ENCODE measurements at regions not wholly inside any gene's neighbourhood (a gene's known extent, or its start where the extent isn't known, plus 50 kb on each side); places are given as distances from the start of the nearest gene placed in this dataset.

- no peak for DNase-seq
Observed at GRCh38 chr7:106606120-106606519, 54.8 kb downstream of the CCDC71L start.

- DNase-seq = no peak
Observed at GRCh38 chr7:106604971-106605370, 56.0 kb downstream of the CCDC71L start.

- no peak for DNase-seq
Observed at GRCh38 chr7:106604303-106604924, 56.5 kb downstream of the CCDC71L start.

- no peak for DNase-seq
Observed at GRCh38 chr7:106603346-106603745, 57.6 kb downstream of the CCDC71L start.

DNA sequence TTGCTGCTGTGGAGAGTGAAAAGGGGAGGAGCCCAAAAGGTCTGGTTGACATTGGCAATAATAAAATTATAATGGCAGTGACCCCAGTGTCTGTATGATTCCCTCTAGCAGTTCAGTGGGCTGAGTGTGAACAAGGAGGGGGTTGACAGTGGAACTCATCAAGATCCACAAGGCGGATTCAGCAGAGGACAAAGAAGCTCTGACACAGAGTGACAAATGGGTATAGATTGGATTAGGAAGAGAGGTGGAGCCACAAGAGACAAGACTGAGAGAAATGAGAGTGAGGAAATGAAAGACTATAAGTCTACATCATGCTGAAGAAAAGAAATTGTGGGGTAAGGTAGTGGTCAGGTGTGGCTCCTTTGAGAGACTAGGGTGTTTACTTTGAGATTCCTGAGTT, 58.9 kb downstream of the CCDC71L start:
- no peak for DNase-seq

DNA sequence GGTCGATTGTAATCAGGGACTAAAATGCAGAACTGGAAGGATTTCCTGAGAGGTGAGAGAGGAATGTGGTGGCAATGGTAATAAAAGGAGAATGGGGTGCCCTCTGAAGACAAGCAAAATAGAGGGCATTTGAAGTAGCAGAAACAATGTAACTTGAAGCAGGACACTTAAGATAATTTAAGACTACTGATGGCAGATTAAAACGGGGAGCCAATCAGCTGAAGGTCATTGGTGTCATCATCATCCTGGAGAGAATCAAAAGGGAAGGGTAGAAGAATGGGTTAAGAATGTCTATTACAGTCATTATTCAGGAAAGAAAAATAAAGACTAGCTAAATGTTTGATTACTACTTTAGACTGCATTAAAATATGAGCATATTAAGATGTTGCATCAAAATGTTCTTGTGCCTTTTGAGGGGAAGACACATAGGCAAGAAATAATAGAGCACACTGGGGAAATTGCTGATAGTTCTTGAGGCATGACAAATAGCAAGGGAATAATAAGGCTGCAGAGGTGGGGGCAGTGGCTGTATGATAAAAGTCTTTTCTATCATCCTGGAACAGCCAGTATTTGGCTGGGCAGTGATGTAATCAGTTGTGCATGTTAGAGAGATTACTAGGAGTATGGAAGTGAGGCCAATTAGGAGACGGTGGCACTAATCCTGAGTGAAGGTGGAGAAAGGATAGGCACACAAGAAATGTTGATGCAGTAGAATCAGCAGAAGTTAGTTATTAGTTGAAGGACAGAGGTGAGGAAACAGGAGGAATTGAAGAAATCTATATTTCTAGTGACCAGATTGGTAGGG, 60.2 kb downstream of the CCDC71L start:
- DNase-seq = no peak

DNA sequence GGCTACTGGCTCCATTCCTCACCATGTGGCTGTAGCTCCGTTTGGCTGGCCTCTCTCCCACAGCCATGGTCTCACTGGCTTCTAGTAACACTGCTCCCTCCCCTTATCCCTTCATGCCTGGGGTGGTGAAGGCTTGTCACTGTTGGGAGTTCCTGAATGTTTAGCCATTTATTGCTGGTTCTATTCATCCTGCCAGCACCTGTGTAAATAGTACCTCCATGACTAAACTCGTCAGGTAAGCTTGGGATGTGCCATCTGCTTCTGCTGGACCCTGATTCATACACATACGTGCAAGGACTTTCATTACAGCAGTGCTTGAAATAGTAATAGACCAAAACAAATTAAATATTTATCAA, 61.6 kb downstream of the CCDC71L start:
- DNase-seq = no peak

DNA sequence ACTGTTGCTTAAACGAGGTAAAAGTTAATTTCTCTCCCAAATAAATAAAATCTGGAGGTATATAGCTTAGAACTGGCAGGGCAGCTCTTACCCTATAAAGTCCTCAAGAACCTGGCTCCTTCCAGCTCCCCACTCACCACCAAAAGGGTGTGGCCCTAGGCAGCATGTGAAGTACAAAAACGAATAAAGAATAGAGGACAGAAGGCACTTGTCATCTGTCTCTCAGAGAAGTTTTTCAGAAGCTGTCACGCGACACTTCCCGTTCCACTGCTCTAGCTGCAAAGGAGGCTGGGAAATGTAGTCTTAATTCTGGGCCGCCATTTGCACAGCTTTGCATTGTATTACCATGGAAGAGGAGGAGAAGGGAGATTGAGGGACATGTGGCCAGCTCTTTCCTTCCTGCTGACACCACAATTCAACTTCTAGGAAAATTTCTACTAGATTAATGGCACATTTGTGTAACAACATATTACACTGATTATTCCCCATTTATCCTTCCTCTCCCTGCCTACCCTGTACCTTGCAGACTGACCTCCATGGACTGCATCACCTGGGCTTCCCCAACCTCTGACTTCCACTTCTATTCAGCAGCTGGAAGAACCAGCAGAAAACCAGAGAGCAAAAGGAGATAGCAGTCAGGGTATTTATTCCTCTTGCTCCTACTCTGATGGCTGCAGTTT, 62.2 kb downstream of the CCDC71L start:
- DNase-seq = peak; percentile 70

DNA sequence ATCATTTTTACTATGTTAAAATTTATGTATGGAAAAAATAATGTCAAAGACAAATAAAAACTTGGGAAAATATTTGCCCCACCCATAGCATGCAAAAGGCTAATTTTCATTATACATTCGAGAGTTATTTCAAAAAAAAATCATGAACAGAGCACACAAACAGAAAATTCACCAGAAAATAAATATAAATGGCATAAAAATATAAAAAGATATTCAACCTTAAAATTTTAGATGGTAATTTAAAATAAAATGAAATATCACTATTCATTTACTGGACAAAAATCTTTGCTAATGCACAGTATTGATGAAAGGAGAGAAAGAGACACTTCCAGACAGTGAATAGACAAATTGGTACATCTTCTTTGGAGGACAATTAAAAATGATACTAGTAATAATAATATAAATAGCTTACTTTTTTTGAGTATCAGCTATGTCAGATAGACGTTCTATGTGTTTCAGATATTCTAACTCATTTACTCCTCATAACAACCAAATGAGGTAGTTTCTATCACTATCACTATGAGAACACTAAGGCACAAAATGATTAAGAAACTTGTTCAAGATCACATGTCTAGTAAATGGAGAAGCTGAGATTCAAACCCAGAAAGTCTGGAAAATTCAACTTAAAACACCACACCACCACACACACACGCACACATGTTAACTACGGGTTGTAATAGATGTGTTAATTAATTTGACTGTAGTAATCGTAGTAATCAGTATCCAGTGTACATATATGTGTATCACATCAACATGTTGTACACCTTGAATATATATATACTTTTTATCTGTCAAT, 63.0 kb downstream of the CCDC71L start:
- no peak for DNase-seq

DNA sequence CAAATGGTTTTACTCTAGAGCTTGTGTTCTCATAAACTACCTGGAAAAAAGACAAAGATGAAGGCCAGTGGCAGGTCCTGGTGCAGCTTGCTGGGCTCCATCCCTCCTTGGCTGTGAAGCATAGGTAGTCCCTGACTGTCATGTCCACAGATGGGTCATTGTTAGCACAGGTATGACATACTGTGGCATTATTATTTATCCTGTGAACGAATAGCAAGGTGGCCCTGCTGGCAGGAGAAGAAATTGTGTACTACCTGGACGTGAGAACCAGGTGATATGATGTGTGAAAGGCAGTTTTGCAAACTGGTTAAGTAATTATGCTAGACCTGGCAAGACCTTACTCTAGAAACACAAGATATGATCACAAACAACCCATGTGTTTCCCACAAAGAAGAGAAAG, 63.9 kb downstream of the CCDC71L start:
- DNase-seq = no peak

- DNase-seq = no peak
Observed at GRCh38 chr7:106595922-106596321, 65.0 kb downstream of the CCDC71L start.

- no peak for DNase-seq
Observed at GRCh38 chr7:106593028-106593417, 67.9 kb downstream of the CCDC71L start.

DNA sequence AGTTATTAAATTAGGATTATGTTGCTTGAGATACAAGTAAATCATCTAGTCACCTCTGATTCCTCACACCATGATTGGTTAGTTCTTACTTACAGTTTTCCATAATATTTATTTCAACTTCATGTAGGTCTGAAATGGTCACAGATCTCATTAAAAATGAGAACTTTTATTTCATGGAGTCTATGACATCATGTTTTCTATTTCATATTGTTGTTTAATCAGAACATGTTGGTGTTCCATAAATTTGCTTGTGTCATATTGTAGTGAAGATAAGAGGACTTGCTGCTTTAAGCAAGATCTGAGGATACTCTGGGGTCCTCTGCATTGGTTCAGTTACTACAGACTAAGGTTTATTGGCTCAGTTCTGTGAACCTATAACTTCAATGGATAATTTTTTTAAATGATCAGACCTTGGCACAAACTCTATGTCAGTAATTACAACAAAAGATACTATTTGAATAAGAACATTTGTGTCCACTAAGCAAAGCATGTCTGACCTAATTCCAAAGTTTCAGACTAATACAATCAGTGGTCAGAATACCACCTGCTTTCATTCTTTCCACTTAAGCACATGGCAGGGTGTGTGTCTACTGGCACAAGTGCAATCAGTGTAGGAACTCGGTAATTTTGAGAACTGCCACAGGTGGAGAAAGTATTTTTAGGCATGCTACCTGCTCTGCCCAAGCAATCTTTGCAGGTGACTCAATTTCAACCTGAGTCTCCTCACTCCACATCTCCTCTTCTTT, 68.5 kb downstream of the CCDC71L start:
- no peak for DNase-seq

DNA sequence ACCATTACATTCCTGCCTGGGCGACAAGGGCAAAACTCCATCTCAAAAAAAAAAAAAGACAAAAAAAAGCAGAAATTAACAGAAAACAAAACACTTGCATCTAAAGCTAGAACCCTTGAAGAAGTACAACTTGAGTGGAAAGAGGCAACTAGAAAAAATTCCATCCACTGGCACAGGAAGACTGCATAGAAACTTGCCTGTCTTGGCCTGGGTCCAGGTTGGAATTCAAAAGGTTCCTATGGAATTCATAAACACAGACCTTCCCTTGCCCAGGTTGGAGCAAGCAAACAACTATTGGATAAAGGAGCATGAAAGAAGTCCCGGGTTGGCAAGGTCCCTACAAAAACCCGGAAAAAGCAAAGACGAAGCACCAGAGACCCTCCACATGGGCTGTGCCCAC, 69.8 kb downstream of the CCDC71L start:
- no peak for DNase-seq

DNA sequence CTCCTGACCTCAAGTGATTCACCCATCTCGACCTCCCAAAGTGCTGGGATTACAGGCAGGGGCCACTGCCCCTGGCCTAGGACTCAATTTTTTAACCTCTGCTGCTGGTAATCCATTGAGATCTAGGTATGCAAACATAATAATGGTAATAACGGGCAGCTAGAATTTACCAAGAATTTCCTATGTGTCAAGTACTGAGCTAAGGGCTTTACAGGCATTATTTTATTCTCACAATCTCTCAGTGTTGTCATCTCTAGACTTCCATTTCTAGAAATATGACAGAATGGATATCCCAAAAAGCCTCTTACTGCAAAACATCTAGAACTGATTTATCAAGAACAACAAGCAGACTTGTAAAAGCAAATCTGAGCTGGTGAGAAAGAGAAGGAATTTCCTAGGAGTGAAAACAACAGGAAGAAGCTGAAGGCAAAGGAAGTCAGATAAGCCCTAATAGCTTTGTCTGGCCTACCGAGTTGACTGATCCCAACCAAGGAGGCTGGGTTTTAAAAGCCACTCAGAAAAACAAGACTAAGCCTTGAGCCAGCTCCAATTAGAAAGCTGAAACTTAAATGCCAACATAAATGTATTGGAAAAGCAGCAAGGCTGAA, 70.6 kb downstream of the CCDC71L start:
- no peak for DNase-seq

DNA sequence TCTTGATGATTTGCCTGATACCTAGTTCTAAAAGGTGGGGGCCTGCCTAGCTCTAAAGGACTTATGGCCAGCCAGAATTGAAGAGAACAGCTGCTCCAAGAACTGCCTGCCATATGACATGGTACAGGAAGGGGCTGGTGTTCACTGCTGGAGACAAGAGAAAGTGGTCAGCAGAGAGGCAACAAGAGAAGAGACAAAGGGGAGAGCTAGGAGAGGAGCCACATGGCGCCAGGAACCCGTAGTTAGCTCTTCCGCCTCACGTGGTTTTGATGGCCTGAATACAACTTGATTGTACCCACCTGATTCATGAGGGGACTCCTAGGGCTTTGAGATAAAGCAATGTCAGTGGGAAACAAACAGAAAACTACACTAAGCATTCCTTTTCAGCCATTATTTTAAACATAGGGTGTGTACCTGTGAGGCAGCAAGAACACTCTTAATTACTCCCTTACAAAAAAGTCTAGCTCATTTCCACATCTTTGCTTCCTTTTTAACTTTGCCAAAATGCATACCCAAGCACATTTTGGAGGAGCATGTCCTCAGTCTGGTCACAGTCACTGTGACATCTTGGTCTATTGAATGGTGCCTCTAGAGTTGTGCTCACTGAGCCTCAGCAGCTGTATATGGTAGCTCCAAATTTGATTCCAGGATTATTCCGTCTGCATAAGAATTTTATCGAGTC, 71.6 kb downstream of the CCDC71L start:
- DNase-seq = no peak

GRCh38 chr7:106588422-106589197, 72.3 kb downstream of the CCDC71L start:
- DNase-seq = no peak

GRCh38 chr7:106584914-106585759, 75.8 kb downstream of the CCDC71L start:
- no peak for DNase-seq

All from activated CD8-positive, alpha-beta memory T cell treated with anti-CD3 and anti-CD28 coated beads, Interleukin-2, amount 50 U/mL, for 48 hours (primary cell).